GM23338 (cell line): ENCODE measurements at regions not wholly inside any gene's neighbourhood (a gene's known extent, or its start where the extent isn't known, plus 50 kb on each side); places are given as distances from the start of the nearest gene placed in this dataset.

Experiments used
- ATAC-seq: fragments of 200-7000 bp; cut with Tn5 transposase; 3 replicates; pipeline ENCODE4 v1.9.1; 2020
- DNase-seq: peaks from one replicate; pipeline ENCODE4 v3.0.0-alpha.2; 2015; ENCODE audit warnings: low spot score
- H2AFZ ChIP-seq: fragments of 200-600 bp; sonication (generic); 2 replicates; pipeline ENCODE4 v1.8.0; 2016; ENCODE audit warnings: antibody characterized with exemption, mild to moderate bottlenecking, moderate library complexity
- H3F3A ChIP-seq: fragments of 200-600 bp; sonication (generic); replicated peaks from 2 replicates; pipeline ENCODE4 v1.8.0; 2017; ENCODE audit warnings: antibody characterized with exemption, mixed run types, low read depth
- H3K27ac ChIP-seq: fragments of 200-600 bp; sonication (generic); 2 replicates; pipeline ENCODE4 v1.6.1; 2016; ENCODE audit warnings: low read depth
- H3K27me3 ChIP-seq: fragments of 200-600 bp; sonication (generic); 2 replicates; pipeline ENCODE4 v1.8.0; 2016; ENCODE audit warnings: mild to moderate bottlenecking, mixed run types, moderate library complexity; ENCODE audit not compliant: insufficient read depth
- H3K36me3 ChIP-seq: fragments of 200-600 bp; sonication (generic); 2 replicates; pipeline ENCODE4 v1.8.0; 2016; ENCODE audit warnings: mild to moderate bottlenecking; ENCODE audit not compliant: insufficient read depth
- H3K4me1 ChIP-seq: fragments of 200-600 bp; sonication (generic); 2 replicates; pipeline ENCODE4 v1.8.0; 2016; ENCODE audit warnings: mild to moderate bottlenecking, moderate library complexity; ENCODE audit not compliant: insufficient read depth
- H3K4me2 ChIP-seq: fragments of 200-600 bp; sonication (generic); 2 replicates; pipeline ENCODE4 v1.7.1; 2017; ENCODE audit warnings: mixed run types
- H3K4me3 ChIP-seq: fragments of 200-600 bp; sonication (generic); 2 replicates; pipeline ENCODE4 v1.6.1; 2016; ENCODE audit warnings: mixed run types
- H3K79me2 ChIP-seq: fragments of 200-600 bp; sonication (generic); replicated peaks from 2 replicates; pipeline ENCODE4 v1.8.0; 2017; ENCODE audit warnings: mild to moderate bottlenecking; ENCODE audit not compliant: insufficient read depth
- H3K9me2 ChIP-seq: fragments of 200-600 bp; sonication (generic); 2 replicates; pipeline ENCODE4 v1.8.0; 2017; ENCODE audit not compliant: insufficient read depth
- H4K20me1 ChIP-seq: fragments of 200-600 bp; sonication (generic); replicated peaks from 2 replicates; pipeline ENCODE4 v1.8.0; 2017; ENCODE audit warnings: mild to moderate bottlenecking; ENCODE audit not compliant: insufficient read depth
- H3K27ac Mint-ChIP-seq: 2 replicates; pipeline ENCODE4 v1.8.0; 2020; ENCODE audit warnings: inconsistent platforms, mild to moderate bottlenecking, moderate library complexity, mixed read lengths
- H3K27me3 Mint-ChIP-seq: 3 replicates; pipeline ENCODE4 v1.8.0; 2022; ENCODE audit warnings: low read depth, mild to moderate bottlenecking, moderate library complexity, mixed read lengths, inconsistent platforms; ENCODE audit not compliant: insufficient read depth, poor library complexity
- H3K36me3 Mint-ChIP-seq: 3 replicates; pipeline ENCODE4 v1.8.0; 2021; ENCODE audit warnings: low read depth, mild to moderate bottlenecking, inconsistent platforms, moderate library complexity, mixed read lengths
- H3K4me1 Mint-ChIP-seq: 3 replicates; pipeline ENCODE4 v1.8.0; 2020; ENCODE audit warnings: mild to moderate bottlenecking, inconsistent platforms, mixed read lengths
- H3K4me3 Mint-ChIP-seq: 3 replicates; pipeline ENCODE4 v1.8.0; 2021; ENCODE audit warnings: moderate library complexity, mild to moderate bottlenecking, inconsistent platforms, mixed read lengths
- H3K9me3 Mint-ChIP-seq: 3 replicates; pipeline ENCODE4 v1.8.0; 2020; ENCODE audit warnings: moderate library complexity, mild to moderate bottlenecking, inconsistent platforms, mixed read lengths
- JUNB ChIP-seq: IDR thresholded peaks from one replicate; pipeline ENCODE4 v1.6.1; 2016; ENCODE audit warnings: antibody characterized with exemption; ENCODE audit not compliant: unreplicated experiment
- NANOG ChIP-seq: IDR thresholded peaks from 2 replicates; pipeline ENCODE4 v1.6.1; 2016; ENCODE audit warnings: antibody characterized with exemption, borderline replicate concordance
- ZNF462 ChIP-seq: fragments of 250-450 bp; sonication (Bioruptor Pico); IDR thresholded peaks from 2 replicates; pipeline ENCODE4 v1.5.0; 2020; ENCODE audit warnings: mild to moderate bottlenecking, moderate library complexity

GRCh38 chr2:41598161-41598894 is 449.5 kb upstream of the PKDCC start:
- no peak overlapping the region for H2AFZ ChIP-seq

More at GRCh38 chr2:41598161-41598894, 449.5 kb upstream of the PKDCC start:
- Histone ChIP-seq H3K27ac (no peak overlapping the region), H3K27me3 (no peaks in the 10 kb centered on the region), H4K20me1 (no peaks in the 10 kb centered on the region), H3K4me3 (no peak overlapping the region), H3K79me2 (no peaks in the 10 kb centered on the region), H3F3A (no peaks in the 10 kb centered on the region), H3K4me2 (no peak overlapping the region), H3K4me1 (no peaks in the 10 kb centered on the region), H3K36me3 (no peaks in the 10 kb centered on the region), H3K9me2 (no peaks in the 10 kb centered on the region)
- no peaks in the 10 kb centered on the region for H3K4me1 Mint-ChIP-seq
- TF ChIP-seq NANOG (no peak), ZNF462 (CRISPR knock-in tag) (no peak), JUNB (no peak)
- H3K27ac Mint-ChIP-seq: no peak overlapping the region
- H3K36me3 Mint-ChIP-seq: no peaks in the 10 kb centered on the region
- no peaks in the 10 kb centered on the region for H3K27me3 Mint-ChIP-seq
- no peaks in the 10 kb centered on the region for H3K9me3 Mint-ChIP-seq
- H3K4me3 Mint-ChIP-seq: no peak overlapping the region
- DNase-seq: no peak
- ATAC-seq: no peak
